HG03045 (cell line): ENCODE measurements at regions not wholly inside any gene's neighbourhood (a gene's known extent, or its start where the extent isn't known, plus 50 kb on each side); places are given as distances from the start of the nearest gene placed in this dataset.
"Not testable (repeated sequence)": the region's sequence is repeated elsewhere in the genome, so short reads cannot be mapped to it uniquely, and the experiment has no call there.

ENCODE experiments used
- ATAC-seq: cut with Tn5 transposase; IDR thresholded peaks from one replicate; pipeline ENCODE4 v1.9.1; 2021; ENCODE audit warnings: mild to moderate bottlenecking, moderate library complexity; ENCODE audit not compliant: unreplicated experiment

DNA sequence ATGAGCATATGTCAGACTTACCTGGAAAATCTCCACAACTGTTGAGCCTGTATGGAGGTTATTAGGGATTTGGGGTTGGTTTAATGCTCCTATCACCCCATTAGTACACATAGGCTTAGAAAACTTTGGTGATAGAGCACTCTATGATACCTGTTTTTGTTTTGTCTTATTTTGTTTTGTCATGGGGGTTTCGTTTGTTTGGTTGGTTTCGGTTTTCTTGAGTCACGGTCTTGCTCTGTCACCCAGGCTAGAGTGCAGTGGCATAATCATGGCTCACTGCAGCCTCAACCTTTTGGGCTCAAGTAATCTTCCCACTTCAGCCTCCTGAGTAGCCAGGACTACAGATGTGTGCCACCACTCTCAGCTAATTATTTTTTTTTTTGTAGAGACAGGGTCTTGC is 70.0 kb downstream of the MZT1 start:
- ATAC-seq, result no peak

DNA sequence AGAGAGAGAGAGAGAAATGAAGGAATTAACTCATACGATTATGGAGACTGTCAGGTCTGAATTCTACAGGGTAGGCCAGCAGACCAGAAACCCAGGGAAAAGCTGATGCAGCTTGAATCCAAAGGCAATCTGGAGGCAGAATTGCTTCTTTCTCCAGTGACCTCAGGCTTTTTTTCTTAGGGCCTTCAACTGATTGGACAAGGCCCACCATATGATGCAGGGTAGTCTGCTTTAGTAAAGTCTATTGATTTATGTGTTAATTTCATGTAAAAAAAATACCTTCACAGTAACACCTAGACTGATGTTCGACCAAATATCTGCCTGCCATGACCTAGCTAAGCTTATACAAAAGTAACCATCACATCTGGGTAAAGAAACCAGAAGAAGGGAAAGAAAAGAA is 71.1 kb downstream of the MZT1 start:
- ATAC-seq, result no peak

DNA sequence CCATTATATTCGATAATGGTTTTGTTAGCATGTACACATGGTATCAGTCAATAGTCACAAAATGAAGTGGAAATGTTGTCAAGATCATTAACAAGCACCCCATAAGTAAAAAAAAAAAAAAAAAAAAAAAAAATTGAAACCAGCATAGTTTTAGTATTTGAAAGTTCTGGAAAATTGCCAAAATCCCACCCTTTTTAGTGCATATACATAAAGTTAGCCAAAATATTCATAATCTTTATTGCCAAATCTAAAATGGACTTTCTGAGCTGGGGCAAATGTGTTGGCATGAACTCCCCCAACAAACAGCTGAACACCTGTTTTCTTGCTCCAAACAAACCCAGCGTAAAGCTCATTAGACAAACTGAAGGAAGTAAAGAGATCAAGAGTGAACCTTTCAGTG is 73.9 kb downstream of the MZT1 start:
- no peak for ATAC-seq

DNA sequence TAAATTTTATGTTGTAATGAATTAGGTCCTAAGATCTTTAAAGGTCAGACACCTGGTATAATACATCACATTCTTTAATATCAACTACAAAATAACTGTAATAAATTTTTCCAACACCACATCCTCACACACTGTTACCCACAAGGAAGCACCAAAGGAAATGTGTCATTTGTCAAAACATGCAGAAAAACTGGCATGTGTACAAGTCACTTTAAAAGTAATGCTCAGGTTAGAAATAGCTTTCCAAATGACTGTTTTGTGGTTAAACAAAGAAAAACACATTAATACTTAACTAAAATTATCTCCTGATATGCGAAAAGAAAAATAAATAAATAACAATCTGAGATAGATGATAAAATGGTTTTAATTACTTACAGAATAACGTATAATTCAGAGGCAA is 74.7 kb downstream of the MZT1 start:
- no peak for ATAC-seq

DNA sequence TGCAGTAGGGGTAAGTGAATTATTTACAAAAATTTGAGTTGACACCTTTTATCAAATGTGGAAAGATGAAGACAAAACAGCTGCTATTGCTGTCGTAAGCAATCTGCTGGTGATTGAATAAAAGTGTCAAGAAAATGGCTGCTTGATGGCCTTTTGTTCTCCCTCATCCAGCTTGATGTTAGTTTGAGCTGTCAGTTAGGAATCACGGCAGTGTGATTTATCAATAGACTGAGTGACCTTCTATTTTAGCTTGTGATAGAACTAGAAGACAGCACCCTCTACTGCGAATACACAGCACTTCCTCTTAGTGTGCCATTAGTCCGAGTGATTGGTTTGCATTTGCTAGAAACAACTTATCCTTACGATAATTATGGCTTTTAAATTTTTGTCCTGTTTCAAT is 76.3 kb downstream of the MZT1 start:
- no peak for ATAC-seq

DNA sequence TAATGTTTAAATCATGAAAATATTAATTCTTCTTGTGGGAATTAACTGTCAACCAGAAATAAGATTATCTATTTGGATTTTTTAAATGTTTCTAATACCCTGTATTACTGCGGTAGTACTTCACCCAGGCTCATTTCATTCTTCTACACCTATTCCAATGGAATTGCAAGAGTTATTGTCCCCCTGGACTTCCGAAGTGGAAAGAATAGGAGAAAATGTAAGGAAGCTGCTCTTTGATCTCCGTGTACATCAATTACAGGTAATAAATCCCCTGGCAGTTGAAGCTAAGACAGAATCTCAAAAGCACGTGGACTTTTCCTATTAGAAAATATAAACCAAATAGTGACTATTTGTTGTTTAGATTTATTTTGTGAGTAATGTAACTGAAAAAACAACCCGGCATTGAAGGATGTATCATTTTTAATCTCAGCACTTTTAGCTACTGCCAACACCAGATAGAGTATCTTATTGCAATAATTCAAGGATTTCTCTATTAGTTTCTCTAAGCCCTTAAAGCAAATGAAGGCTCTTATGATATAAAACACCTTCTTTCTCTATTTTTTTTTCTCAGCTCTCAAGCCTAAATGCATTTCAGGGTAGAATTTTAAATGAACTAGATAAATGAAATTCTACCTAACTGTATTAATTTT is 77.3 kb downstream of the MZT1 start:
- no peak for ATAC-seq

DNA sequence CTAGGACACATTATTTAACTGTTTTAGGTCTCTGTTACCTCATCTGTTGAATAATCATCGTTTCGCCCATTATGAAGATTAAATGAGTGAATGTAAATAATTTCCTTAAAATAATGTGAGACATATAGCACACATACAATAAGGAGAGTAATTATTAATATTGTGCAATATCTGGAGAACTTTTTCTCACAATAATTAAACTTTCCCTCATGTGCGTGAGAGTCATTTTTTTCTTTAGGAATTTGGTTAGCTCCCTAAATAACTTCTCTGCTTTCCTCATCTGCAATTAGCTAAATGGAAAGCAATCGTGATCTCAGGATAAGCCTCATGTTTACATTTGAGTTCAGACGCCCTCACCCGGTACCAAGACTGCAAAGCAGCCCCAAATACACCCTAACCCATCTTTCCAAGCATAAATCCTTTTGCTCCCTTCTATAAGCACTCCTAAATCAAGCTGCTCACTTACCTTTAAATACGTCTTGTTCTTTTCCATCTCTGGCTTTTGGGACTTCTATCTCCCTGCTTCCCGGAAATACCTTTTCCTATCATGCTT is 78.8 kb downstream of the MZT1 start:
- no peak for ATAC-seq

DNA sequence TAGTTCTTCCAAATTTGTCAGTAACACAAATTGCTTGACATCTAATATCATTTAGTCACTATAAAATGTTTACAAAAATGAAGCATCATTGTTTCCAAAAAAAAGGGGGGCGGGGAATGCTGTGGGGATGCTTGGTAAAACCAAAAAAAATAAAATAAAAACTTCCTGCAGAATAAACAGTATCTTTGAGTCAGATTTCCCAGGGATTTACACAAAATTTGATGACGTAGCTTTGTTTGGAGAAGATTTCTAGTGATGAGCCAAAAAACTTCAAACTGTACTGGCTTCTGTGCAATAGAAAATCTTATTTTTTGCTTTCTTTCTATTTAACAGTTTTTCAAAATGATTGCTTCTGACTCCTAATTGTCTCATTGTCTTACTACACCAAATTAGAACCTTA is 80.0 kb downstream of the MZT1 start:
- ATAC-seq, result no peak

DNA sequence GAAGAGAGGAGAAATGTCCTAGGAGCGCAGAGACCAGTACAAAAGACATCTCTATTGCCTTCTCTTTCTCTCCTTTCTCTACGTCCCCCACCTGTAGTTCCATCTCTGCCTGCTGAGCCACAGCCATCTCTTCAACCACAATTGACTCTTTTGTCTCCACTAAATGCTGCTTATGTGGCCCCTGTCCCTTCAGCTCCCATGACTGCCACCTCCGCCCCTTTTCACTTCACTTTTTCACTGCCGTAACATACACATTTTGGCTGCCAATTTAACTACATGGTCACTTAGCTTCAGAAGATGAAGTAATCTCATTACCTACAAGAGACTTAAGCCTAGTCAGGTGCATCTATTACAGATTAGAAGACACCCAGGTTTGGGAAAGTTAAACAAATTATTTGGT is 81.9 kb downstream of the MZT1 start:
- no peak for ATAC-seq

DNA sequence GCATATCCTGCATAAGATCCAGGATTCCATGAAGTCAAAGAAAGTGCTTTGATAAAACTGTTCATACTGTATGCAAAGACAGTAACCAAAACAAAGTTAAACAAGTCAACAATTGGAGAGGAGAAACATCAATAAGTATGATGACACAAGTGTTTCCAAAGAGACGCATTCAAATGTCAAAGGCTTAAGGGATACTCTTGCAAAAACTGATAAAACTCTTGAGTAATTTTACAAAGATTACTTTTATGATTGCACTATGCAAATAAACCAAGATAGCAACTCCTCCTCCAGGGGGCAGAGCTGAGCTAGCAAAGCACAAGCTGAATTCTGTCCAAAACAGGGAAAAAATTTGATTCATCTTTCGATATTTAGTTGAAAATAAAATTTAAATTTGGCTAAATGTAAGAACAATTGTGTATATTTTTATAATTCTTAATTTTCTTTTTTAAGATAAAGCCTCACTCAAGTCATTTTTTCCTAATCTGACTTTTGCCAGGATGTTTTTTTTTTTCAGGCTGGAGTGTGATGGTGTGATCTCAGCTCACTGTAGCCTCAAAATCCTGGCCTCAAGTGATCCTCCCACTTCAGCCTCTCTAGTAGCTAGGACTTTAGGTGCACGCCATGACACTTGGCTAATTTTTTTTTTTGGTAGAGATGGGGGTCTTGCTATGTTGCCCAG is 84.0 kb downstream of the MZT1 start:
- no peak for ATAC-seq

DNA sequence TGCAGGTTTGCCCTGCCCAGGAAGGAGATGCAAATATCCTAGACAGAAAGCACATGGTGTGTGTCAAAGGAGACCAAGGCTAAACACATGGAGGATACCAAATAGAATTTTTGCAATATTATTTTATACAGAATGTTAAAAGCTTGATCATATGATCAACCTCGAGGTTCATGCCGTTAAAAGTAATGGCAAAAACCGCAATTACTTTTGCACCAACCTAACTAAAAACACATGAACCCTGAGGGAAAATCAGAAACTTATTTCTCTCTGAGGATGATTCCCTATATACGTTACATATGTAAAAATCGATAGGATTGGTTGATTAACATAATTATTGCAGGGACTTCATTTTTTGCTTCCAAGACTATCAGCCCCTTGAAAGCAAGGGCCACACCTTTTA is 88.1 kb downstream of the MZT1 start:
- no peak for ATAC-seq

DNA sequence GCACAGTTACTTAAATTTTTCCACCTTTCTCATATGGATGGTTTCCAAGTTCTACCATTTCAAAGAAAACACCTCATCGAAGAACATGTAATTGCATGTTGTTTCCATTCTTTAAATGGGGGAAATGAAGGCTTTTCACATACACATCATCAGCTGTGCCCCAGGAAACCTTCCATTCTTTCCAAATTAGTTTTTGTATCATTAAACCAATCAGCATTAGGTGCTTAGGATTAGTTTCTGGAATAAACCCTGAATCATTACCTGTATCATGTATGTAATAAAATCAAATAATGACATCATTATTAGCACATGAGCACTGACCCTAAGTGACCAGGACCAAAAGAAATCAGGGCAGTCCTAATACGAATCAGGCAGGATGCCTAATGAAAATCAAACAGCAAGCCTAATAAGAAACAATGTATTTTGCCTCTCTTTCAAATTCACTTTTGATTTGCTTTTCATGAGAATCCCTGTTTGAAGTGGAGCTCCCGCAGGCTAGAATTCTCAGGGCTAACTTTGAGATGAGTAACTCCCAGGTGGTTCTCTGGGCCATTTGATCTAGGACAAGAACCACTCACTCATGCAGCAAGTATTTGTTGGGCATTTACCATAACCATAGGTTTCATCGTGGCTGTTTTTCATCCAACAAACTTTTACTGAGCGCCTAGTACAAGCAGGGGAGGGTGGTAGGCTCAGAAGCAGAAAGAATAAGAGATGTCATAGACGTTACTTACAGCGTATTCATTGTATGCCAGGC is 89.2 kb downstream of the MZT1 start:
- no peak for ATAC-seq

DNA sequence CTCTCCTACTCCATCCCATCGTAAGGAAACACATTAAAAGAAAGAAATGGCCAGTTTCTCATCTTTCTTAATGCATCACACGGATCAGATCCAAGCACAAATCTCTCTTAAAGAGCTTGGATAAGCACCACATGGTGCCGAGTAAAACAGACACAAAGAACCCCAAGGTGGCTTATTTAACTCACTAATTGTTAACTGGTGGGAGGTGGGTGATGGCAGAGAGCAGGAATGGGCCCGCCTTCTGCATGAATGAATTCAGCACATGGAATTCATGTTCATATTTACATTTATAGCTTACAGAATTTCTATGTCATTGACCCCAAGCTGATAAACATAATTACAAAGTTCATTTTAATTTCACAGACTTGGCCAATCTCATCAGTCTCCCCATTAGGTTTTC is 89.9 kb downstream of the MZT1 start:
- no peak for ATAC-seq

DNA sequence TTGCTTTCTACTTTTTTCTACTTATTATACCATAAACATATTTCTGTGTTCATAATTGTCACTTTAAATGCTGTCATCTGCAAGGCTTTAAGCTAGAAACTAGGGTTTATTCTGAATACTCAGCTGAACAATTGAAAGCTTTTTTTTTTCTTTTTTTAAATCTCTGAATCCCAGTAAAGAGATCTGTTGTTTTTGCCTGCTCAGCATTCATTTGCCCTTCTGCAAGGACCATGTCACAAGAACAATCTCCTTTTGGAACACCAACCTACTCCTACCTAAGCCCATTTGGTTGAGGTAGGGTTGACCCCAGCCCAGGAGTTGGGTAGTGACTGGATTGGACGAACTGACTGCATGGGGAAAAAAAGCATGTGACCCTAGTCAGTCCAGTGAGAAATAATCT is 92.6 kb downstream of the MZT1 start:
- no peak for ATAC-seq

DNA sequence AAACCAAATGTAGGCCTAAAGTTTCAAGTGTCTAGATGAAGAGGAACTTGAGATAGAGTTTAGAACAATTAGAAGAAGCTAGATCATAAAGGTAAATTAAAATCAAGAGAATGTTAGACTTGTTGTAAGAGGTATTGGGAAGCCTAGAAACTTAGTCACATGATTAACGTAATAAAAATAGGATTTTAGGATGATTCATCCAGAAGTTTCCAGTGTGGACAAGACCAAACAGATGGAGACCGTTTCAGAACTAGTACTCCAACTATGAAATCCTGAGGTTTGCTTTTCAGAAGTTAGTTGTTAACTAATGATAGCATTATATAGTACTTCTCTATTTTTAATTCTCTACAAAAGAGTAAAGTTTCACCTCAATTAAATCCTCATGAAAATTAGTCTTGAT is 104.9 kb downstream of the MZT1 start:
- no peak for ATAC-seq

DNA sequence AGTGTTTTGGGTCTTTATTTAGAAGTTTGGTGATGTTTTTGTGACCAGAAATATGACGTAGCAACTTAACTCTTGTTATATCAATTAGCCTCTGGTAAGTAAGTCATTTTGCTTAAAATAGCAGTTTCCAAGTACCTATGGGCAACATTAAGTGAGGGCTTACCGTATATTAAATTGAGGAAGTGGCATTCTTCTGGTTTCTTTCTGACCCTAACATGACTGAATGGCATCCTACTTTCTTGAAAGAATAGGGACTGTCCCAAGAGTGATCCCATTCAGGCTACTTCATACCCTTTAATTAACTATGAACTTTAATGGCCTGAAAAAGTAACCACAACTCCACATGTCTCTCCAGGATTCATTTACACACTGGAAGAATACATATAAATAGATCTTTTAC is 106.6 kb downstream of the MZT1 start:
- no peak for ATAC-seq

DNA sequence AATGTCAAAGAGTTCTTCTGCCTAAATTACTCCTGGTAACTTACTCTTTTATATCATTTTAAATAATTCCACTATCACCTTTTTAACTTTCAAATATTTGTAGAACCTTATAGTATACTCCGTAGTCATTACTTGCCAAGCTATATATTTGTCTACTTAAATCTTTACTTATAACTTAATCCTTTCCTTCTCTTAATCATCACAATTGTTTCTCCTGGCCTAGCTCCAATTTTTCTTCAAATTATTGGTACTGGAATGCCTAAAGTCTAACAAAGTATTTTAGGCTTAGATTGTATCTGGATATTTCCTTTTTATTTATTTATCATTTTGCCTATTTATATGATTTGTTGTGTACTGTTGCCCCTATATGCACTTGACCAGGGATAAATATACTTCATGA is 109.5 kb downstream of the MZT1 start:
- ATAC-seq, result no peak

DNA sequence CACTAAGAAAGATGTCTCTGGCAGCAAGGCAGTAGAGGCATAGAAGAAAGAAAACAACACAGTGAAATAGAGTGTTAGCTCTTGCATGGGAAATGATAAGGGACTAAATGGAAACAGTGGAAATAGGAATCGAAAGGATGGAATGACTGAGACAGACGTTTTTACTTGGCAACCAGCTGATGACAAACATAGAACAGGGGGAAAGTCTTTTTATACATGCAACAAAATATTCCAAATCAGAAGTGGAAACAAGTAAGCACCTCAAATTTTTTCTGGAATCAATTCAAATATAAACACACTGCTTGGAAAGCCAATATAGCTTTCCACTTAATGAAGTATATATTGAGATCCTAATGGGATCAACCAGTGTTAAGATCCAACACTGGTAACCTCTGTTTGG is 110.2 kb downstream of the MZT1 start:
- ATAC-seq, result no peak

DNA sequence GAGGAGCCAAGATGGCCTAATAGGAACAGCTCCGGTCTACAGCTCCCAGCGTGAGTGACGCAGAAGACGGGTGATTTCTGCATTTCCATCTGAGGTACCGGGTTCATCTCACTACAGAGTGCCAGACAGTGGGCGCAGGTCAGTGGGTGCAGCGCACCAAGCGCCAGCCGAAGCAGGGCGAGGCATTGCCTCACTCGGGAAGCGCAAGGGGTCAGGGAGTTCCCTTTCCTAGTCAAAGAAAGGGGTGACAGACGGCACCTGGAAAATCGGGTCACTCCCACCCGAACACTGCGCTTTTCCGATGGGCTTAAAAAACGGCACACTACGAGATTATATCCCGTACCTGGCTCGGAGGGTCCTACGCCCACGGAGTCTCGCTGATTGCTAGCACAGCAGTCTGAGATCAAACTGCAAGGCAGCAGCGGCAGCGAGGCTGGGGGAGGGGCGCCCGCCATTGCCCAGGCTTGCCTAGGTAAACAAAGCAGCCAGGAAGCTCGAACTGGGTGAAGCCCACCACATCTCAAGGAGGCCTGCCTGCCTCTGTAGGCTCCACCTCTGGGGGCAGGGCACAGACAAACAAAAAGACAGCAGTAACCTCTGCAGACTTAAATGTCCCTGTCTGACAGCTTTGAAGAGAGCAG is 117.1 kb downstream of the MZT1 start:
- not testable (repeated sequence) for ATAC-seq

DNA sequence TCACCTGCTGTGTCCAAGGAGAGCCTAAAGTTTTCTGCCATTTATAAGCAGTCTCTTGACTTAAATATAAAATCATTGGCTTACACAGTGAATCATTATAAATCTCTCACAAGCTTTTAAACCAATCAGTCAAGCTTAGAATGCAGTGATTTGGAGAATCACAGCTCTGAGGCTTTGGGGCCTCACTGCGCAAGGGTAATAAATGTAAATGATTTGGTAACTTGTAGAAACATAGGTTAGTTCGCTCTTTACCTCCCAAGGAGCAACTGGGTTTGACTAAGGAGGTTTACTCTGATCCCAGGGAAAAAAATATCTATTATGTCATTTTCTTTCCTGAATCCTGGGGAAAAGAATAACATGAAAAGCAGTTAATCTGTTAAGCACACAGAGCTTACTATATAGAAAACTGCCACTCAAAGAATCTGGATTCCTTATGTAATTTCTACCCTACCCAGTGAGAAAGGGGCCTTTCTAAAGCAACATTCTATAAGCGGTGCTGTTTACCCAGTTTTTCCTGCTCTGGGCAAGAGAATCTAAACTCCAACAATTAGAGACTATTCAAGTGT is 128.2 kb downstream of the MZT1 start:
- ATAC-seq, result no peak

DNA sequence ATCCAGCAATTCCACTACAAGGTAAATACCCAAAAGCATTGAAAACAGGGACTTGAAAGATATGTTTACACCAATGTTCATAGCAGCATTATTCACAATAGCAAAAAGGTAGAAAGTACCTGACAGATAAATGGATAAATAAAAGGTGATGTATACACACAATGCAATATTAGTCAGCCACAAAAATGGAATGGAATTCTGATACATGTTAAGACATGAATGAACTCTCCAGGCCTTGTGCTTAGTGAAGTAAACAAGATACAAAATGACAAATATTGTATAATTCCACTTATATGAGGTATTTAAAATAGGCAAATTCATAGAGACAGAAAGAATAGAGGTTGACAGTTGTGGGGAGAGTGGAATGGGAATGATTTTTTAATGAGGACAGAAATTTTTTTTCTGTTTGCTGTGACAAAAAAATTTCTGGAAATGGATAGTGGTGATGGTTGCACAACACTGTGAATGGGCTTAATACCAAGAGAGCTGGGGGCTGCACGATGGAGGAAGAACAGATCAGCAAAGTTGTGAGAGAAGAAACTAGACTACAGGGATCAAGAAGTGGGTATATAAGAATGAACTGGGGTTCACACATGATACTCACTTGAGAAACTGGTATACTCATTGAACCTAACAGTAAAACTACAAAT is 137.2 kb downstream of the MZT1 start:
- no peak for ATAC-seq
